ENCODE measurements at regions not wholly inside any gene's neighbourhood (a gene's known extent, or its start where the extent isn't known, plus 50 kb on each side); places are given as distances from the start of the nearest gene placed in this dataset.
"Not testable (repeated sequence)": the region's sequence is repeated elsewhere in the genome, so short reads cannot be mapped to it uniquely, and the experiment has no call there.

DNA sequence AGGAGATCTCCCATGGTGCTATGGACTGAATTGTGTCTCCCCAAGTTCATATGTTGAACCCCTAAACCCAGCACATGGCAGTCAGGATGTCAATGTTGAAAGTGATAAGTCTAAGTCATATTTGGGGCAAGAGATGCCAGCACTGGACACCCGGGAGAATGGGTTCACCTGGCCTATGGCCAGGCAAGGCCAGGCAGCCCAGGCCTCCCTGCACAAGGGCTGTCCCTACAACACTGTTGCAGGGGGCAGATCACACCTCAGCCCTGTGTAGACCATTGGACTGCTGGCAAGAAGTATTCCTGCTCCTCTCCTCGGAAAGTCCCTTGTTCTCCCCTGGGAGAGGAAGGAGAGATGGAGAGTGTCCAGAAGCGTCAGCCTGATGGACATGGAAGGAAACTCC lies 240.5 kb downstream of the GADD45G start:
- DNase-seq: no peak

GRCh38 chr9:89845862-89846261 lies 241.1 kb downstream of the GADD45G start:
- DNase-seq: no peak

- DNase-seq: no peak
These were observed 243.5 kb downstream of the GADD45G start for GRCh38 chr9:89848060-89849040.

DNA sequence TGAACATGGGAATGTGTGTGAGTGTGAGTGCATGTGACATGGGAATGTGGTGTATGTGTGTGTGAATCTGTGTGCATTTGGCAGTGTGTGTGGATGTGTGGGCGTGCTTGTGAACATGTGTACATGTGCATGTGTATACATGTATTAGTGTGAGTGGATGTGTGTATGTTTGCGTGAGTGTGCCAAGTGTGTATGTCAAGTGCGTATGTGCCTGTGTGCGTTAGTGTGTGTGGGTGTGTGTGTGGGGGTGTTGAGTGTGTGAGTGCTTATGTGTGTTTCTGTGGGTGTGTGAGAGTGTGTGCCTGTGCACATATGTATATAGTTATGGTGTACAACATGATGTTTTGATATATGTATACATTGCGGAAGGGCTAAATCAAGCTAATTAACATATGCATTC lies 244.3 kb downstream of the GADD45G start:
- DNase-seq: no peak

DNA sequence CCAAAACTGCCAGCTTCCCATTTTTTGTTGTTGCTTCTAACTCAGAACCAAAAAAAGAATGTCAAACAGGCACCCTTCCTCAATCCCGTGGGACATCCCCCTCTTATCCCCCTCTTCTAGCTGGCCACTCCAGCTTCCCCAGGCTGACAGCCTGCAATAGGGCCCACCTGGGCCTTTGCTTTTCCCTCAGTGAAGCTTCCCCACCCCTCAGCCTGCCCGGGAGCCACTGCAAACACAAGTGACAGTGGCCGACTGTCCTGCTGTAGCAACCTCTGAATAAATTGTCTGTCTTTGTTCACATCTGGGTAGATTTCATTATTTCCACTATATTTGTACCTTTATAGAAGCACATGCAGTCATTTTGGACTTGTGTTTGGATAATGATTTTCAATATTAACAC lies 245.3 kb downstream of the GADD45G start:
- no peak for DNase-seq

- DNase-seq: no peak
These were observed 246.0 kb downstream of the GADD45G start for GRCh38 chr9:89850631-89851325.

GRCh38 chr9:89853161-89853560 lies 248.3 kb downstream of the GADD45G start:
- DNase-seq: no peak

DNA sequence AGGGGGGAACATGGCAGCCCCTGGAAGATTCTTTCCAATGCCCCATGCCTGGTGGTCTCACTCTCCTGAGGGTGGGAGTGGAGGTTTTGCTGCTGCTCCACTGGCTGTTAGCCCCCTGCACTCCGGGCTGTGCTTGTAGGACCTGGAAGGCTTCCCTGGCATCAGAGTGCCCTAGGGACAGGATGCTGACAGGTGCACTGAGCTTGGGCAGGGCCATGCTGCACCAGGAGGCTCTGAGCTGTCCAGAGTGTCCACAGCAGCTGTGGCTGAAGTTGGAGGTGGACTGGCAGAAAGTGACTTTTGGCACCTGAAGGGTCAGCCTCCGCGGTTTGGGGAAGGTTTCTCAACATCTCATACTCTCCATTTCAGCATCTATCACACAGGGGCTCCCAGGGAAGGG lies 249.1 kb downstream of the GADD45G start:
- no peak for DNase-seq

DNA sequence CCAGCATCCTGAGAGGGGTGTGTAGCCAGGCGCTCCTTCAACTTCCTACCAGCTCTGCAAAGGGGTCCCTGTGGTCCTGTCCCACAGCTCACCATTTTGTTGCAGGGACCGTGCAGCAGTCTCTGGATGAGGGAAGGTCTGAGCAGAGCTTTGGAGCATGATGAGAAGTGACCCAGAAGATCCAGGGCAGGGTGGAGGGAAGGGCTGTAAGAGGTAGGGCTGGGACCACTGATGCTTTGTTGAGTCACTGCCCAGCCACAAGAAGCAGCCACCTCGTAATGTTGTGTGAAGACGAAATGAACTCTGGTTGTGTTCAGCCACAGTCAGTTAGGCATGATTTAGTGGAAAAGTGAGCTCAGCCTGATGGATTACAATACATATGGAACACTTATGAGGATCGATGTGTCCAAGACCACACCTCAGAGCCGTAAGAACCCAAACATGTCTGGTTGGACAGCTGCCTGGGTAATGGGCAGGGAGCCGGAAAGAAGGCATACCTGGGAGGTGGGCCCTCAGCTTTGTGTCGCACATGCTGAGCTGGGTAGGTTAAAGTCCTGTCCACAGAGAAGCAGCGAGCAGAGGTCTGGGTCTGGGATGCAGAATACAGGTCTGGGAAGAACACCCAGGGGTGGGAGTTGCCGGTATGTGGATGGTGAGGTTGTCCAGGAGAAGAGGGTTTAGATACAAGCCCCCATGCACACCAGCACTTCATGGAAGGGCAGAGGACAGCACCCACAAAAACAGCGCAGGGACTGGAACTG lies 250.1 kb downstream of the GADD45G start:
- no peak for DNase-seq

DNA sequence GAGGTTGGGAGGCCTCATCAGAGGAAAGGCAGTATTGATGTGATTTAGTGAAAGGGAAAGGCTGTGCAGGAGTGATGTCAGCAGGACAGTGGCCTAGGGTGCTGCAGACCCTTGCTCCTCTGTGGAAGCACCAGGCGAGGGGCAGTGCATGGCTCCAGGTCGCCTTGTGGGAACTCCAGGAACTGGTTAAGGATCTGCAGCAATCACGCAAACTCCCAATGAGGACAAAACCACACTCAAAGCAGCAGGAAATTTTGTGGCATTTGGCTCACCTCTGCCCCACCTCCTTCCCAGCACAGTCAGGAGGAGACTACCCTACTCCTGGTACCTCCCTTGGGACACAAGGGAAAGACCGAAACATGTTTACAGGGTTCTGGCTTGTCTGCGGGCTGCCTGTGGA lies 251.5 kb downstream of the GADD45G start:
- not testable (repeated sequence) for DNase-seq

- DNase-seq: not testable (repeated sequence)
These were observed 252.1 kb downstream of the GADD45G start for GRCh38 chr9:89856950-89857349.

DNA sequence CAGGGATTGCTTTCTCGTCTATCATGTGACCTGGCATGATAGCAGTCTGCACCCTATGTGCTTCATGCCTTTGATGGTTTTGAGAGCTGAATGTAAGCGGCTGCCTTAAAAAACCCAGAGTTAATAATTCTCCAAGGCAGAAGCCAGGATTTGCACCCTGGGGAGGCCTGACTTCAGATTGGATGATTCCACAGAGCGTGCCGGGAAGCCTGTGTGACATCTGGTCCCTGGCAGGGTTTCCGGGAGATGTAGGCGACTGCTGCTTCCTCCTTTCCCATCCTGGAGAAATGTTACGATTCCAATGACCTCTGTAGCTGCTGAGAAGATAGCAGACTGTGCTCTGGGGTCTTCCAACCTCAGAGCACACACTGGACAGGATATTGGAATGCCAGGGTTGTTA lies 255.0 kb downstream of the GADD45G start:
- DNase-seq: not testable (repeated sequence)

DNA sequence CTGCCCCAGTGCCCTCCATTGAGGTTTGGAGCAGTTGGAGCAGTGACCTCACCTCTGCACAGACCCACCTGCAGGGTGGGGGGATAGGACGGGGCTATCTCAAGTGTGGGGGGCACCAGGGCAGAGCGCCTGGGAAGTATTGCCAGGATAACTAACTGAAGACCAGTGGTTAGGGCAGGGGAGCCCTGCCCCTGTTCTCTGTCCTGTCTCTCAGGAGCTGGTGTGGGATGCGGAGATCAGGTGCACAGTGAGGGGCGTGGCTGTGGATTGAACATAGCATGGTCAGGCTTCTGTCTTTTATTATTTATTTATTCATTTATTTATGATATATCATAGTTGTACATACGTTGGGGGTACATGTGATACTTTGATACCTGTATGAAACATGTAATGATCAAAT lies 256.6 kb downstream of the GADD45G start:
- DNase-seq: not testable (repeated sequence)

DNA sequence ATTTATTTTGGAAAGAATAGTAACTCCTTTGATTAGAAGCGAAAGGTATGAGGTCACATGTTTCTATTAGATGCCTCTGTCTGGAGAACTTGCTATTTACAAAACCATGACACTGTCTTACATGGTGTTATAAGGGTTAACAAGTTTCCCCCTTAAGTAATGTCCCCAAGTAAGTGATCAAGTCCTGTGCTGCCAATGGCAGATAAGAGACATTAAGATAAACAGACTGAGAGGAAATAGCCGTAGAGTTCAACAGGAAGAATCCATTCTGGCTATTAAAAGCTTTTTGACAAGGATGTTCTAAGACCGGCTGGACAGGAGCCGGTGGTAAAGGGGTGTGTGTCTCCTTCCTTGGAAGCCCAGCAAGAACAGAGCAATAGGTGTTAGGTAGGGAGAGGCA lies 257.5 kb downstream of the GADD45G start:
- no peak for DNase-seq

DNA sequence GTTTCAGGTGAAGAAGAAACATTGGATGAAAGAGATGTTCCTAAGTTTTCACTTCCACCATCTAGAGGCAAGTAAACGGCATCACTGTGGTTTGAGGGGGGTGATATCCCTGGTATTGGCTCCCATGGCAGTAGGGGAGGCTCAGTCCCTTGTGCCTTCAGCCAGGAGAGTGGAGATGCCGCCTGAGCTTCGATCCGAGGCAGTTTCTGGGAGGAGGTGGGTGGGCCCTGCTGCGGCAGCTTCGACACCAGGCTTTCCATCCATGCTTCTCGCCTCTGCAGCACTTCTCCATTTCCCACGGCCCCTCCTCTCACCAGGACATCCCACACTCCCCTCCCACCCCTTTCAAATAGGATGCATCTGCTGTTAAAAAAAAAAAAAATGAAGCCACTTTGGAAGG lies 258.3 kb downstream of the GADD45G start:
- DNase-seq: no peak

- DNase-seq: no peak
These were observed 259.0 kb downstream of the GADD45G start for GRCh38 chr9:89863837-89864236.

GRCh38 chr9:89864257-89864656 lies 259.4 kb downstream of the GADD45G start:
- DNase-seq: no peak

GRCh38 chr9:89864731-89865130 lies 259.9 kb downstream of the GADD45G start:
- DNase-seq: no peak

GRCh38 chr9:89865357-89865756 lies 260.5 kb downstream of the GADD45G start:
- DNase-seq: no peak

DNA sequence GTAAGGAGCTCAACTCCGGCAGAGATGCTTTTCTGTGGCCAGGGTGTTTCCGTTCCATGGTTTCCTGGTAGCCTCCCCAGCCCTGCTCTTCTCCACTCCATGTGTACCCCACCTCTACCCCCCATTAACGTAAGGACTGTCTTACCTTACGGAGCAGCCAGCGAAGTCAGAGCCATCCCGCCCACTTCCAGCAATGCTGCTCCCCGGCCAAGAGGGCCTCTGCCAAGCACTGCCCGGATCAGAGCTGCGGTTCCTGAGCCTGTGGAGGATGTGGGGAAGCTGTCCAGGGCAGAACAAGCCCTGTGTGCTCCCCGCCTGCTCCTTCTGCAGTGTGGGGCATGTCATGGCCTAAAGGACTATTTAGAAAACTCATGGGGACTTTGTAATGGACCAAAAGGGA lies 261.2 kb downstream of the GADD45G start:
- DNase-seq: no peak

DNA sequence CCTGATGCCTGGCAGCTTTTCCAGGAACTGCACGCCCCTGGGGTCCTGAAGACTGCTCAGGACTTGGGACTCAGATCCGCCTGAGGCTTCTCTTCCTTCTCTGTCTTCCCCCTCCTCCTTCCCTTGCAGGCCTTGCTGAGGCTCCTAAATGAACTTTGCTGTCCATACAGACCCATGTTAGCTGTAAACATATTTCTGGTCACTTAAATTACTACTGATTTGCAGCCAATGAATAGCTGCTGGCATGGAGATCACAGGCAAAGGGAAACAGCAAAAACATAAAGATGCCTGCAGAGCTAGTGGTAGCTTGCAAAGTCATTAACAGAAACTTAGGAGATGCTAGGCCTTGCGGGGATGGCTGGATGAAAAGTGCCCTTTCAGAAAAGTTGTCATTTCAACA lies 261.9 kb downstream of the GADD45G start:
- no peak for DNase-seq

DNA sequence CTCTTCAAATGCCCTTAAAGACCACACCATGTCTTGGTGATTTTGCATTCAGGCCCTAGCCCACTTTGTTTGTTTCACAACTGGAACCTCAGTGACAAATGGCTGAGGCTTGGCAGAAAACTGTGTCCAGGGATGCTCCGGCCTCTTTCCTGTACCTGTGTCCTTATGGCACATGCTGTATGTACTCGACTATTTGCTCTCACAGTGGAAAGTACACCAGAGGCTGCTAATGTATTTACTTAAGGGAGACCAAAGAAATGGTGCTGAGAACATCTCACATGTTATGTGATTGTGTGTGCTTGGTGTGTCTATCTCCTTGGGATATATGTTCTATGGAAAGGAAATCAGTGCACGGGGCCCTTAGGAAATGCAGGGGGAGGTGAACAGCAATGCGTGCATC lies 263.3 kb downstream of the GADD45G start:
- DNase-seq: no peak
